ENCODE measurements at regions not wholly inside any gene's neighbourhood (a gene's known extent, or its start where the extent isn't known, plus 50 kb on each side); places are given as distances from the start of the nearest gene placed in this dataset.
"Not testable (repeated sequence)": the region's sequence is repeated elsewhere in the genome, so short reads cannot be mapped to it uniquely, and the experiment has no call there.

- in situ Hi-C loops (cut with HindIII; ENCODE audit: low sequenced_read_pairs), result no loop called here
- peak; percentile 93 for DNase-seq (ENCODE audit: low spot score)
Observed at GRCh38 chr15:46059921-46060594, 425.2 kb downstream of the SQOR start.

GRCh38 chr15:46061002-46061401 lies 426.2 kb downstream of the SQOR start:
- in situ Hi-C loops (cut with HindIII; ENCODE audit: low sequenced_read_pairs), result no loop called here
- DNase-seq (ENCODE audit: low spot score), result no peak

- no peak for DNase-seq (ENCODE audit: low spot score)
- in situ Hi-C loops (cut with HindIII; ENCODE audit: low sequenced_read_pairs), result no loop called here
Observed at GRCh38 chr15:46077220-46077619, 442.4 kb downstream of the SQOR start.

- in situ Hi-C loops (cut with HindIII; ENCODE audit: low sequenced_read_pairs), result no loop called here
Observed at GRCh38 chr15:46079046-46079445, 444.2 kb downstream of the SQOR start.

DNA sequence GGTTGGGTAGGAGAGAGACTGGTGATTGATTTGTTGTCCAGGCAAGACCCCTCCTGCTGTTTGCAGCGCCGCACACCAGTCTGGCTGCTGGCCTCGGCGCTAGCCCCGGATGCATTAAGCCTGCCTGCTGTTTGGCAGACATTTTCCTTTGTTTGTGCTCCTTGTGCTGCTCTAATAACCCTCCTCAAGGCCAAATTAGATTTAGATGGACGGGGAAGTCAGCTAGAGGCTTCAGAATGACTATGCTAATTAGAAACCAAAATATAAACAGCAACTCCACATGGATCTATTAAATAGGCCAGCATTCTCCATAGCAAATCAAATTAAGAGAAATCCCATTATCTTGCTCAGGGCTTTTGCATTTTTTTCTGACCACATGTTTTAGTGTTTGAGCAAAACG lies 445.2 kb downstream of the SQOR start:
- DNase-seq (ENCODE audit: low spot score), result peak; percentile 26
- in situ Hi-C loops (cut with HindIII; ENCODE audit: low sequenced_read_pairs), result no loop called here

More at GRCh38 chr15:46079046-46079445, 444.2 kb downstream of the SQOR start:
- no peak for DNase-seq (ENCODE audit: low spot score)

DNA sequence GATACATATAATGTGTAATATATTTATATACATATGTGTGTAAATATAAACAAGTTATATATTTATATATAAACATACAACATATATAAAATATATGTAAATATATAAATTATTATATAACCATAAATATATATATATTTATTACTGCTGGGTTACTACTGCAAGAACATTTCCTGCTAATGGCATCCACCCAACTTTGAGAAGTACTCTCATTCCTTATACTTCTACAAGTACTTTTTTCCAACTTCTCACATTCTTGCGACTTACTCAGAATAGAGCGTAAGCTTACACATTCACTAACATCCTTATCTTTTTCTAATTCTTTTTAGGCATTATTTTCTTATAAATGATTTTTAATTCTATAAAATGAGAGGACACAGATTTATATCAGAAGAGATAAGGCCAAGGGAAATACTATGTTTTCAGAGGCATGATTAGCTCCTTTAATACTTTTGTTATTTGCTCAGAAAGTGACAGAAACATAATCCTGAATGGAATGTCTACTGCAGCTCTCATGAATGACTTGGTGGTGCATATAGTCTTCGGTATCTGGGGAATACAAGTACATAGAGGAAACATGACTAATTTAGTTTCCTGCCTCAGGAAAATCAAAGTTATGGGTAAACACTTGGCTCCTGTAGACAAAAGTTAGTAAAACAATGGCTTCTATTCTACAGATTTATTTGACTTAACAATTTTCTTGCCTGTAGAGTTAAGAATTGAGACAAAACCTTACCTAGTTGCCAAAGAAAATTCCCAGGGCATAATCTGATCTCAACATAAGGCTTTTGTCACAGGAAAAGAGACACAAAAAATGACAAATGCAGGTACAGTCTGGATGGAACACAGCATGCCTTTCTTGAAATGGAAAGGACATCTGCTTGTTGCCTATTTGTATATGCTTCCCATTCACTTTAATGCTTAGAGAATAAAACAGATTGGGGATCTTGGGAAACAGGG lies 453.9 kb downstream of the SQOR start:
- in situ Hi-C loops (cut with HindIII; ENCODE audit: low sequenced_read_pairs), result no loop called here
- DNase-seq (ENCODE audit: low spot score), result peak; percentile 30

DNA sequence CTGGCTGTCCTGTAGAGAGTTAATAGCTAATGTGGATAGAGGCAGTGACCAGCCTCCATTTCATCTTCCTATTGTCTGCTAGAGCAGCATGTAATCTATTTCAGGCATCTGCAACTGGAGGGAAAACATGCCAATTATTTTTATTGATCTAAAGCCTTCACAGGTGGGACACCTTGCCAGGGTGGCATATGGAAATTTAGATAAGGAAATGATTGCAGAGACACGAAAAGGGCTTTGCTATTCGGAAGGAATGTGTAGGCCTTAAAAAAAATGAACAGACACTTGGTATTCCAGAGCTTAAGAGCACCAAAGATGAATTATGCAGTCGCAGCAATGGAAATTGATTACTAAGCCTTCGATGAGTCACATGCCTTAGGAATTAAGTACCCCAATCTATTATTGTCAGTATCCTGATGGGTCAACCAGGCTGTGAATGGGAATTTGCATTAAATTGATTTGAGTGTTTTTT lies 454.7 kb downstream of the SQOR start:
- DNase-seq (ENCODE audit: low spot score), result no peak
- in situ Hi-C loops (cut with HindIII; ENCODE audit: low sequenced_read_pairs), result no loop called here

- peak; percentile 57 for DNase-seq (ENCODE audit: low spot score)
- in situ Hi-C loops (cut with HindIII; ENCODE audit: low sequenced_read_pairs), result no loop called here
Observed at GRCh38 chr15:46091860-46092450, 457.1 kb downstream of the SQOR start.

DNA sequence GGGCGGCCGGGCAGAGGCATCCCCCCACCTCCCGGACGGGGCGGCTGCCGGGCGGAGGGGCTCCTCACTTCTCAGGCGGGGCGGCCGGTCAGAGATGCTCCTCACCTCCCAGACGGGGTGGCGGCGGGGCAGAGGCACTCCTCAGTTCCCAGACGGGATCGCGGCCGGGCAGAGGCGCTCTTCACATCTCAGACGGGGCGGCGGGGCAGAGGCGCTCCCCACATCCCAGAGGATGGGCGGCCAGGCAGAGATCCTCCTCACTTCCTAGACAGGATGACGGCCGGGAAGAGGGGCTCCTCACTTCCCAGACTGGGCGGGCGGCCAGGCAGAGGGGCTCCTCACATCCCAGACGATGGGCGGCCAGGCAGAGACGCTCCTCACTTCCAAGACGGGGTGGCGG lies 463.2 kb downstream of the SQOR start:
- in situ Hi-C loops (cut with HindIII; ENCODE audit: low sequenced_read_pairs); DNase-seq (ENCODE audit: low spot score): not testable (repeated sequence)

- no peak for DNase-seq (ENCODE audit: low spot score)
- in situ Hi-C loops (cut with HindIII; ENCODE audit: low sequenced_read_pairs), result no loop called here
Observed at GRCh38 chr15:46110755-46111154, 475.9 kb downstream of the SQOR start.

DNA sequence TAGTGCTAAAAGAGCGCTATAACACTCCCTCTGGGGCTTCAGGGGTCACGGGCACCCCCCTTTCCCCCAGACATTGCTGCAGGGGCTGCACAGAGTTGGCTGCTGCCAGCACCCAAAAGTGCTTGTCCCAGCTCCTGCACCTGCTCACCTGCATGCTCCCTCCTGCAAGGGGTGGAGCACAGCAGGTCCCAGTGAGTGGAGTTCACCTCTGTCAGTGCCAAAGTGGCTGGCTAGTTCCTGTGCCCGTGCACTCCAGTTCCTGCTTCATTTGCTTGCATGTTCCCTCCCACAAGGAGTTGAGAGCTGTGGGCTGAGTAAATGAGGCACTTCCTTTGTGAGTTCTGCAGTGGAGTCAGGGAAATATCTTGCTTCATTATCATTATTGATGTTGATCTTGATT lies 476.9 kb downstream of the SQOR start:
- DNase-seq (ENCODE audit: low spot score), result no peak
- in situ Hi-C loops (cut with HindIII; ENCODE audit: low sequenced_read_pairs), result no loop called here

GRCh38 chr15:46117071-46117470 lies 482.2 kb downstream of the SQOR start:
- in situ Hi-C loops (cut with HindIII; ENCODE audit: low sequenced_read_pairs), result no loop called here

DNA sequence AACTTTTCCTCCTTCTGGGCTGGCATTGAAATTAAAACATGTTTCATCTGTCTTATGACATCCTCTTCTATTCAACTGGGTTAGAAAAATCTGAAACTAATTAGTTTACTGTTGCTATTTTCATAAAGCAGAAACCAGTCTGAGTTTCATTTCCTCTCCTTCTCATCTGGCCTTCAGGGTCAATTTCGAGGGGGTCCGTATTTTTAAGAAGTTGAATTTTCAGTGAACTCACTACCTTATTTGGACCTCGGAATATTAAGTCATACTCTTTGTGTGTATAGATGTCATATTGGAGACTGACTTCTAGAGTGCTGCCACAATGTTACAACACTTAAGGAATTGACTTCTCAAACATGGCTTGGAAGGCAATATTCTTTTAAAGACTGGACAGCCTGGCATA lies 485.9 kb downstream of the SQOR start:
- no peak for DNase-seq (ENCODE audit: low spot score)
- in situ Hi-C loops (cut with HindIII; ENCODE audit: low sequenced_read_pairs), result no loop called here

More at GRCh38 chr15:46117071-46117470, 482.2 kb downstream of the SQOR start:
- DNase-seq (ENCODE audit: low spot score), result no peak

- in situ Hi-C loops (cut with HindIII; ENCODE audit: low sequenced_read_pairs), result no loop called here
- no peak for DNase-seq (ENCODE audit: low spot score)
Observed at GRCh38 chr15:46121441-46121840, 486.6 kb downstream of the SQOR start.

DNA sequence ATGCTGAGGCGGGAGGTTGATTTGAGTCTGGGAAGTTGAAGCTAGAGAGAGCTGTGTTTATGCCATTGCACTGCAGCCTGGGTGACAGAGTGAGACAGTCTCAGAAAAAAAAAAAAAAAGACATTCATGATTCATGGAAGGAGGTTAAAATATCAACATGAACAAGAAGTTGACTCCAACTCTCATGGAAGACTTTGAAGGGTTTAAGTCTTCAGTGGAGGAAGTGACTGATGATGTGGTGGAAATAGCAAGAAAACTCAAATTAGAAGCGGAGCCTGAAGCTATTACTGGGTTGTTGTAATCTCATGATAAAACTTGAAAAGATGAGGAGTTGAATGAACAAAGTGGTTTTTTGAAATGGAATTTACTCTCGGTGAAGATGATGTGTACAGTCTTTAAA lies 491.8 kb downstream of the SQOR start:
- DNase-seq (ENCODE audit: low spot score), result no peak
- in situ Hi-C loops (cut with HindIII; ENCODE audit: low sequenced_read_pairs), result no loop called here

DNA sequence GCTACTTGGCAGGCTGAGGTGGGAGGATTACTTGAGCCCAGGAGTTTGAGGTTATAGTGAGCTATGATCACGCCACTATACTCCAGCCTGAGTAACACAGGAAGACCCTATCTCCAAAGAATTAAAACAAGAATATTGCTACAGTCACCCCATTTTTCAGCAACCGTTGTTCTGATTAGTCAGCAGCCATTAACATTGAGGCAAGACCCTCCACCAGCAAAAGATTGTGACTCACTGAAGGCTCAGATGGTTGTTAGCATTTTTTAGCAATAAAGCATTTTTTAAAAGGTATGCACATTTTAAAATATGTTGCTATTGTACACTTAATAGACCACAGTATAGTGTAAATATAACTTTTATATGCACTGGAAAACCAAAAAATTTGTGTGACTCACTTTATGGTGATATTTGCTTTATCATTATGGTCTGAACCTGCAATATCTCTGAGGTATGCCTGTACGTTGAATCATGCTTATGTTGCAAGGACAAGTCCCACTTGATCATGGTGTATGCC lies 492.6 kb downstream of the SQOR start:
- in situ Hi-C loops (cut with HindIII; ENCODE audit: low sequenced_read_pairs), result no loop called here
- no peak for DNase-seq (ENCODE audit: low spot score)

DNA sequence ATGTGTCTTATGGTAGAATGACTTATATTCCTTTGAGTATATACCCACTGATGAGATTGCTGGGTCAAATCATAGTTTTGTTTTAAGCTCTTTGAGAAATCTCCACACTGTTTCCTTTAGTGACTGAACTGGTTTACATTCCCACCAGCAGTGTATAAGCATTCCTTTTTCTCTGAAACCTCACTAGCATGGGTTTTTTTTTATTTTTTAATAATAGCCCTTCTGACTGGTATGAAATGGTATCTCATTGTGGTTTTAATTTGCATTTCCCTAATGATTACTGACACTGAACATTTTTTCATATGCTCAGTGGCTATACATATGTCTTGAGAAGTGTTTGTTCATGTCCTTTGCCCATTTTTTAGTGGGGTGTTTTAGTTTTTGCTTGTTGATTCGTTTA lies 494.3 kb downstream of the SQOR start:
- no peak for DNase-seq (ENCODE audit: low spot score)
- in situ Hi-C loops (cut with HindIII; ENCODE audit: low sequenced_read_pairs), result no loop called here

DNA sequence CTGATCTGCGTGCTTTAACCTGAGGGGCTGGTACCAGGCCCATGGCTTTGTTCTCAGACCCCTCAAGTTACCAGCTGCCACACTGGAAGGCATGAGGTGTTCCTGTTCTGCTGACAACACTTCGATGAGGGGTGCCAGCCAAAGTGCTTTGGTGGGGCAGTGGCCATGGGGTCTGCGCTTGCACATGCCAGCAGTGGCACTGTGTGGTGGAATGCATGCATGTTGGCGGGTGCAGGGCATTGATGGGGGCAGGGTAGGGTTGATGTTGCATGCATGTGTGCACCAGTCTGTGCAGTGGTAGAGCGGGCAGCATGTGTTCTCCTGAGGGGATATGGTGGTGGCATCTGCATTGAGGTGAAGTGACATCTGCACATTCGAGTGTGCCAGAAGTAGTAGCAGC lies 497.0 kb downstream of the SQOR start:
- no peak for DNase-seq (ENCODE audit: low spot score)
- in situ Hi-C loops (cut with HindIII; ENCODE audit: low sequenced_read_pairs), result no loop called here

DNA sequence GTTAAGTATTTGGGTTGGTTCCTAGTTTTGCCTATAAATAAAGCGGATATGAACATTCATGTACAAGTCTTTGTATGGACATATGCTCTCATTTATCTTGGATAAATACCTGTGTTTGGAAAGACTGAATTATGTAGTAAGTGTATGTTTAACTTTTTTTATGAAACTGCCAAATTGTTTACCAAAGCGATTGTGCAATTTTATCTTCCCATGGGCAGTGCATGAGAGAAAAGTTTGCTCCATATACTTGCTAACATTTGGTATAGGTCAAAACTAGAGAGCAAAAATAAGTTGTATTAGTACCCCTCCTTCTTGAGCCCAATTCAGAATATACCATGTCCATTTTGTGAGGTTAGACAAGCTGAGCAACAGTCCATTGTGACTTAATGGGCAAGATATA lies 502.6 kb downstream of the SQOR start:
- DNase-seq (ENCODE audit: low spot score), result no peak
- in situ Hi-C loops (cut with HindIII; ENCODE audit: low sequenced_read_pairs), result no loop called here

DNA sequence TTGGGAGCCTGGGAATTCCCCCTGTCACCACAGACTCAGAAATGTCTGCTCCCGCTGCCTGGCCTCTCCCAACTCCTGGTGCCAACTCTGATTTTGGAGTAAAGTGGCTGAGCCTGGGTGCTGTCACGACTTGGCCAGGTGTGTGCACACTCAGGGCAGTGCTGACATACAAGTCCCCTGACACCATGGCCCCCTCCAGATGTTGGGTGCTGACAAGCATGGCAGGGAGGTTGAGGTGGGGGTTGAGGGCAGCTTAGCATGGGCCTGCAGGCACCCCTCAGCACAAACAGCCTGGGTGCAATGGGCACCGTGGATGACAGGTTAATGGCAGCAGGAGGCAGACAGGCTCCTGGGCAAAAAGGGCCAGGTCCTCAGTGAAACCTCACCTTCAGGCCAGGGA lies 511.2 kb downstream of the SQOR start:
- in situ Hi-C loops (cut with HindIII; ENCODE audit: low sequenced_read_pairs), result no loop called here
- no peak for DNase-seq (ENCODE audit: low spot score)
